ENCODE measurements at regions not wholly inside any gene's neighbourhood (a gene's known extent, or its start where the extent isn't known, plus 50 kb on each side); places are given as distances from the start of the nearest gene placed in this dataset.

DNA sequence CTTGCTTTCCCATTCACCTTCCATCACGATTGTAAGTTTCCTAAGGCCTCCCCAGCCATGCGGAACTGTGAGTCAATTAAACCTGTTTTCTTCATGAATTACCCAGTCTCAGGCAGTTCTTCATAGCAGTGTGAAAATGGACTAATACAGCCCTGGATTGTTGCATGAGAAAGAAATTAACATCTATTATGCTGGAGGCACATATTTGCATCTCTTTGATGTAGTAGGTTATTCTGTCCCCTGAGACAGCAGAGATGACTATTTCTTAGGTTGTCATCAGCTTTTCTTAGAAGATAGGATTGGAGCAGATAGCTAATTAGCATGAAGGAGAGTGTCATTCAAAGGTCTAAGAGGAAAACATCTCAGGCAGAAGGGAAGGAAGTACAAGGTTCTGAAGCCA, 166.2 kb downstream of the OMA1 start:
- DNase-seq (ENCODE audit: low spot score) (no peak), FAIRE-seq (no peak)

DNA sequence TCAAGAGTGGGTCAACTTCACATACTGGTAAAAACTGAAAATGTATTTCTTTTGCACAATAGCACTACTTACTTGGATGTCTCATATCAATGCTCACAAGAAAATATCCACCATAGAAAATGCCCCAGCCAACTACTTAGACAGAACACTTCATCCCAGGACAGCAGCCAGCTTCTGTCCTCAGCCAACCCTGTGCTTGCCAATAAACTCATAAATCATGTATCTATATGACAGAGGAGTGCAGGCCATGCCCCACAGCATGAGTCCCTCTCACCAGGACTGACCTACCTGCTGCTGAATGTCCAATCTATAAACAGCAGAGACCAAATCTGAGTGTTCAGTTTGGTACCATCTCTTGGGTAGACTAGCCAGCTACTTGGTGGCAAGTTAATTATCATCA, 179.3 kb downstream of the OMA1 start:
- FAIRE-seq (no peak), DNase-seq (ENCODE audit: low spot score) (no peak)

DNA sequence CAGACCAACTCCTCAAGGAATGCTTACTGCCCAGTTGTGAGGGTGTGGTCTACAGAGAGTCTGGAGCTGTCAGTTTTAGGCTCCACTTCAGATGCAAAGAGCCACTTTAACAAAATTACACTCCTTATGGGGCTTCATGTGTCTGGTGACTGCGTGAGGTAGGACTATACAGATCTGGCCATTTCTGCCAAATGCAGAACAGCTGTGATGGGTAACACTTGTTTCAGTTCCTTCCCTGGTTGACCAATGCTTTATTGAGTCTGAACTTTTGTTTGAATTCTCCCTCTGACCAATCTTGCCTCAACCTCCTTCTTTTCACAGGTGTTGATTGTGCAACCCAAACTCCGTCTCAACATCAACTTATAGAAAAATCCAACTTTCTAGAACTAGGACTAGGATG, 181.2 kb downstream of the OMA1 start:
- DNase-seq (ENCODE audit: low spot score) (no peak), FAIRE-seq (no peak)

DNA sequence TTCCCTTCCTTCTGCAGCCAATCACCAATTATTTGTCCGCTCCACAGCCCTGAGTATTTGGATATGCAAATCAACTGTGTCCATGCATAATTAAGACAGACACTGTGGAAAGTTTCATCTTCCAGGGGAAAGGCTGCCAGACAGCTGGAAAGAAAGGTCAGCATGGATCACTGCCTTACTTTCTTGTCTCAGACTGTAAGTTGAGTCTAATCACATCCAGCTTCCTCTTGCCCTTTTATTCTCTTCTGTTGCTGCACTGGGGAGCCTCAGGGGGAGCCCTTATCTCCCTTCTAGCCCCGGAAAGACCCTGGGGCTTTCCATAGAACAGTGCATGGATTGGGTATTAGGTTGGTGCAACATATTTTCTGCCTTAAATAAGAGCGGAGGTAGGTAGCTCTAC, 182.9 kb downstream of the OMA1 start:
- no peak for FAIRE-seq
- DNase-seq (ENCODE audit: low spot score), result no peak

DNA sequence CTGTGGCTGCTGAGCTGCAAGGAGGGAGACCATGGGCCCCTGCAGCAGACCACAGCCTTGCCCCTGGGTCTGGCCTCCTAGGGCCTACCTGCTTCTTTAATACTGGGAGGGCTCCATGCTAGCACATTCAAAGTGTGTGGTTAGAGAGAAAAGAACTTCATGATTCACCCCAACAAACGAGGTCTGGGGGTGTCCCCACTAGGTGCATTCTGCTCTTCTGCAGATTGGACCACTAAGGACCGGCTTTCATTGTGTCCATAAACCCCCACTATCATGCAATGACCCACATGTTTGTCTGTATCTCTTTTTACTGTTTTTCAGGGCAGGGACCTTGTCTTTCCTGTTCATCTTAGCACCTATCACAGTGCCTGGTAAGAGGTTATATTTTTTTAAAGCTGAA, 185.4 kb downstream of the OMA1 start:
- DNase-seq (ENCODE audit: low spot score) (no peak), FAIRE-seq (no peak)

DNA sequence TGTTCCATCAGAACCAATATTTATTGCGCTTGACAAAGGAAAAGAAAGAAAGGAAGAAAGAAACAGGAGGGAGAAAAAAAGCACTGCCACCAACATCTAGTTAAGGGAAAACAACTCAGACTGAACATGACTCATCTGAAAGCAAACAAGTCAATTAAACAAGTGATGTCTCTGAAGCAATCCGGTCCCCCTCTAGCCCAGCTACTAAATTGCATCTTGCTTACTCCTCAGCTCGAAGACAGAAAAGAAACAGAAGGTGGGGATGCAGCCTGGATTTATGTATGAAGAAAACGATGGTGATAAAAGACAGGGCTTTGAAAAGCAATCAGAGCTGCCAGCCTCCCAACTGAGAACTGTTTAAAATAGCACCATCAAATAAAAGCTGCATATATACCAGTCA, 188.2 kb downstream of the OMA1 start:
- no peak for FAIRE-seq
- DNase-seq (ENCODE audit: low spot score), result peak; percentile 42

DNA sequence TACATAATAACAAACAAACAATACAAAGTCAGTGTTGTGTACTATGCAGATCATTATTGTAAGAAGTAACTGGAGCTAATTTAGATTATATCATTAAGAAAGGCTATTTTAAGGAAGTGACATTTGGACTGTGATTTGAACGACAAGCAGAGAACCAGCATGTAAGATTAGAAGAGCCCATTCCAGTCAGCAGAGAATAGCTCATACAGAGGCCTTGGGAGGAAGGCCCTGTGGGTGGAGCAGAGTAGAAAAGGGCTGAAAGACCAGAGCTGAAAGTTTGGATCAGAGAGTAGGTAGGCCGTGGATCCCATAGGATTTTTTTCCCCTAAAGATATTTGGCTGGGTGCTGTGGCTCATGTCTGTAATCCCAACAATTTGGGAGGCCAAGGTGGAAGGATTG, 190.1 kb downstream of the OMA1 start:
- no peak for DNase-seq (ENCODE audit: low spot score)
- no peak for FAIRE-seq

DNA sequence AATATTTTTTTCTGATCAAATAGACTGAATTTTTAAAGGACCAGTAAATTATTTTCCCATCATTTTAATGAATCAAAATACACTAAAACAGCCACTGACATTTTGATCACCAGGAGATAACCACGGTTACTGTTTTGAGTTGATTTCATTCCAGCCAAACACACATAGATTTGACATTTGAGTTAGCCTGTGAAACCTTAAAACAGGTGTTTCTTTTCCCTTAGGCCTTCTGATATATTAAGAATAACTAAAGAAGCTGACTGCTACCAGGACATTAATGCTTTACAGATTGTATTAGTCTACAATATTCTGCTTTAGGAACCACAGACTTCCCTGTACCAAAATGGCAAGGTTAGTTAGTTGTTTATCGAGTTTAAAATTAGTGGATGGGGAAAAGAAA, 193.4 kb downstream of the OMA1 start:
- no peak for FAIRE-seq

DNA sequence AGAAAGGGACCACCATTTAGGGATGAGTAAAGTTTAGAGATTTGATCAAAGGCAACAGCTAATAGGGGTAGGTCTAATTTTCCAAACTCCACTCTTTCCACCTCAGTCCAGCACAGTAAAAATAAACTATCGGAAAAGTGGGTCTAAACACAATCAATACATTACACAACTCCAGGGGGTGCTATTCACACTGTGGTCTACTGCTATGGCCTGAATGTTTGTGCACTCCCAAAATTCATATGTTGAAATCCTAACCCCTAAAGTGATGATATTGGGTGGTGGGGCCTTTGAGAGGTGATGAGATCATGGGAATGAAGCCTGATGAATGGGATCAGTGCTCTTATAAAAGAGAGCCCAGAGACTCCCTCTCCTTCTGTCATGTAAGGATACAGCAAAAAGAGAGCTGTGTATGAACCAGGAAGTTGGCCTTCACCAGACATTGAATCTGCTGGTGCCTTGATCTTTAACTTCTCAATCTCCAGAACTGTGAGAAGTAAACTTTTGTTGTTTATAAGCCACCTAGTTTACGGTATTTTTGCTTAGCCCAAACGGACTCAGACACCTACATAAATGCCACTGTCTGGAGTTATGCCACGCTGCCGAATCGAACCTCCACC, 193.9 kb downstream of the OMA1 start:
- FAIRE-seq (no peak), DNase-seq (ENCODE audit: low spot score) (no peak)

More for the DNA sequence above, 193.4 kb downstream of the OMA1 start:
- DNase-seq (ENCODE audit: low spot score), result no peak

DNA sequence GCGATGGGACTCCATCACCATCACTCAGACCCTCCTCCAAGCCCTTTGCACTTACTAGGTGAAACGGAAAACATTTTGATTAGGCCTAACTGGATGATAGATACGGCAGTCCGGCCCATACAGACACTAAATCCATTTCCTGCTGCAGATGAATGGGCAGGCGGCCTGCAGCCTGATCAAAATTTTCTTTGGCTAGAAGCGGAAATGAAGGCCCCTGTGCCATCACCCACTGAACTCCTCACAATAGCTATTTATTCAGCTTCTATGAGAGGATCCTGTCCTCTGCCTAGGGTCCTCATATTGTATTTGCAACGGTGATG, 200.5 kb downstream of the OMA1 start:
- DNase-seq (ENCODE audit: low spot score), result no peak
- FAIRE-seq, result no peak

DNA sequence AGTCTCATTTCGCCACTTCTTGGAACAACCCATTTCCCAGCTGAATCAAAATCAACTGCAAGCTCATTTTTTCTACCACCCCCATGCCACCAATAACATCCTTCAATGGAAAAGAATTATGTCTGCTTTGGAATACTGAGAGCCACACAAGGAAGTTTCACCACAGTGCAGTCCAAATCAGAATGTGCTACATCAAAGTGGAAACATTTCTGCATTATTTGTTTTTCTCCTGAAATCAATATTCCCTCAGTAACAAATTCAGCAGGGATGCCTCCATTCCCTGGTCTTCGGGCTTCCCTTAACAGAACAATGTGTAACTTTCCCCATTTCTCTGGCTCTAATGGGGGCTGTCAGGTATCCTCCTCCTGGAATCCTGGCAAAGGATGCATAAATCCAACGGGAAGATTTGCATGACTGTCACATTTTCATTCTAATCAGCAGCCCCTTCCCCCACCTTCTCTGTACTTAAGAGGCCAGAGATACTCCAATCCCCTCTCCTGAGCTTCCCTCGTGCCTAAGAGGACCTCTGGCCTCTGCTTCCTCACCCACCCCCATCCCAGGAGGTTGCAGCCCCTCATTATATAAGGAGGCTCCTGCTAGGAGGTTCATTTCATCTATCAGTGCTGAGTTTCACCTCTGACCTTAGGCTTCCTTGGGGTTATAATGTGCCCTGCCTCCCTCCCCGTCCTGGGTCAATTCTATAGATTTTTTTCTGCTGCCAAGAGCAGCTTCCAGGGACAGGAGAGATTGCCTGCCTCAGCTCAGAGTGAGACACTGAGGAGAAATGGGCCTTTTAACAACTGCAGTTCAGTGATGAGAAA, 201.1 kb downstream of the OMA1 start:
- DNase-seq (ENCODE audit: low spot score), result no peak
- FAIRE-seq, result no peak

DNA sequence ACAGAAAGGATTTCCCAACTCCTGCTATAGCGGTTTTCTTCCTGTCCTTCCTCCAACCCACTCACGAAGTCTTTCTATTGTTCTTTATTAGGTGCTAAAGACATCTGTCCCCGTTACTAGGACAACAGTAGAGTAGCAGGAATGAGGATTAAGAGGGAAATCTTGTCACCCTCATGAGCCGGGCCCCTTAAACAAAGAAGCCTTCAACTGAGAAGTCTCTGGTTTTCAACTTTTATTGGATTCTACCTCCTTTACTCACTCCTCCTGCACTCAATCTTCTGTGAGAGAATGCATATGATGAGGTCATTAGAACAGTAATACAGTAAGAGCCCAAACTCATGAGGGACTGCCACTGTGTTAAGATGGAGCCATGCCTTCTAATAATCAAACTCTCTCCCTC, 206.3 kb downstream of the OMA1 start:
- DNase-seq (ENCODE audit: low spot score), result no peak
- no peak for FAIRE-seq

DNA sequence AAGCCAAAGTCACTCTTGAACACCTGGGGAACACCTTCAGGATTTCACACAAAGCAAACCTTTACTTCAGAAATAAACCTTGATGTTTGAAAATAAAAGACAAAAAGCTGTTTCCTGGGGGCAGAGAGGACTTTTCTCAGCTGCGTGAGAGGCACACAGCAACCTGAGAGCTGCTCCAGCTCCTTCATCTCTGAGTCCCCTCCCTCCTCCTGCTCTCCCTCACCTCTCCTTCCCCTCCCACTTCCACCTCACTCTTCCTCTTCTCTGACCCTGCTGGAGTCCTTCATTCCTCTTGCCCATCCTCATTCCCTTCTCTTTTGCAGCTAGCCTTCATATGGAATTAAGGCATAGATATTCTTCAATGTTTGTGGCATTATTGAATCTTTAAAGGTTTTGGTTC, 208.4 kb downstream of the OMA1 start:
- FAIRE-seq (no peak), DNase-seq (ENCODE audit: low spot score) (no peak)

DNA sequence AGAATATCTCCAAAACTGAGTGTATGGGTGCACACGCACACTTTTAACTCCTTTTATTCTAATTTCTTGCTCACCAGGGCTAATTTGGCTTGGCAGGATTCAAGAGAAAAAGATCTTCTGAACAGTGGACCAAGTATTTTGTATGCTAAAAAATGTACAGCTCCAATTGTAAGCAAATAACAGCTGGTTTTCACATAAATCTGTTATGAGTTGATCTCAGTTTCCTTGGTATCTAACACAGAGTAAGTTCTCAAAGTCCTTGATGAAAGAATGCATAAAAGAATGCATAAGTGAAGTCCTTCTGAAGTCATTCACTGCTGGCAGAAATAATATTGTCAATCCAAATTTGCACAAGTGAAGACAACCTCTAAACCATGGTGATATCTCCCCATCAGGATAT, 213.0 kb downstream of the OMA1 start:
- DNase-seq (ENCODE audit: low spot score), result no peak
- no peak for FAIRE-seq

DNA sequence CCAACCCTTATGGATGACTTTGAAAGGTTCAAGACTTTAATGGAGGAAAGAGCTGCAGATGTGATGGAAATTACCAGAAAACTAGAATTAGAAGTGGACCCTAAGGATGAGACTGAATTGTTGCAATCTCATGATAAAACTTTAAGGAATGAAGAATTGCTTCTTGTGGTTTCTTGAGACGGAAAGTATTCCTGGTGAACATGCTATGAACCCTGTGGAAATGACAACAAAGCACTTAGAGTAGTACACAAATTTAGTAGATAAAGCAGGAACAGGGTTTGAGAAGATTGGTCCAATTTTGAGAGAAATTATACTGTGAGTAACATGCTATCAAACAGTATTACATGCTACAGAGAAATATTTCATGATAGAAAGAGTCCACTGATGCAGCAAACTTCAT, 215.4 kb downstream of the OMA1 start:
- FAIRE-seq, result no peak
- DNase-seq (ENCODE audit: low spot score), result no peak

DNA sequence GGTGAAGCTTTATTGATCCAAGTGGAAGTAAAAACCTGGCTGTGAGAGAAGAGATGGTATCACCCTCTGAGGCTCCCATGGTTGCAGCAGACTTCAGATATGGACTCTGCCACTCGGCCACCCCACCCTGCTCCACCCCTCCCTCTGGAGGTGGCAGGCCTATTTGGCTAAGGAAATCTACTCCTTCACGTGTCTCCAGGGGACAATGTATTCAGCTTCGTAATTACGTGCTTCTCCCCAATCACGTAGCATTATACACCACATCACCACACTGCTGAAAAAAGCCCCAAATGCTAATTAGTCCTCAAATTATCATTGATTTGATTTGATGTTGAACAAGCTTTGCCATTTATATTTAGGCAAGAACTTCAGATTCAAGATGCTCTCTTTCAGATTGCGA, 220.7 kb downstream of the OMA1 start:
- no peak for FAIRE-seq
- DNase-seq (ENCODE audit: low spot score), result no peak

DNA sequence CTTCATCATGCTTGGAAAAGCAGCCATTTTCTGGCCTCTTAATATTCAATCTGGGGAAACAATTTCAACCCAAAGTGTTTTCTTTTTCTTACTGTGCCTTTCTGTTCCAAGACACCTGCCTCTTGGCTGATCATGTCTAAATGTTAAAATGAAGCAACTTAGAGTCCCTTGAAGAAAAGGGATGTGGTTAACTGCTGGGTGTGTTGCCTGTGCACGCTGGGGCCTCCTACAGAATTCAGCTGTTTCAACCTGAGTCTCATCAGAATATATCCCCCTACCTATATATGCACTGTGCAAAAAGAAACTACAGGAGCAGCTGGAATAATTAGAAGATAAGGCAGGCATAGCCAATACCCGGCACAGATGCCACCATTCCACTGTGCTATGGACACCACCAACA, 222.0 kb downstream of the OMA1 start:
- FAIRE-seq (no peak), DNase-seq (ENCODE audit: low spot score) (no peak)

DNA sequence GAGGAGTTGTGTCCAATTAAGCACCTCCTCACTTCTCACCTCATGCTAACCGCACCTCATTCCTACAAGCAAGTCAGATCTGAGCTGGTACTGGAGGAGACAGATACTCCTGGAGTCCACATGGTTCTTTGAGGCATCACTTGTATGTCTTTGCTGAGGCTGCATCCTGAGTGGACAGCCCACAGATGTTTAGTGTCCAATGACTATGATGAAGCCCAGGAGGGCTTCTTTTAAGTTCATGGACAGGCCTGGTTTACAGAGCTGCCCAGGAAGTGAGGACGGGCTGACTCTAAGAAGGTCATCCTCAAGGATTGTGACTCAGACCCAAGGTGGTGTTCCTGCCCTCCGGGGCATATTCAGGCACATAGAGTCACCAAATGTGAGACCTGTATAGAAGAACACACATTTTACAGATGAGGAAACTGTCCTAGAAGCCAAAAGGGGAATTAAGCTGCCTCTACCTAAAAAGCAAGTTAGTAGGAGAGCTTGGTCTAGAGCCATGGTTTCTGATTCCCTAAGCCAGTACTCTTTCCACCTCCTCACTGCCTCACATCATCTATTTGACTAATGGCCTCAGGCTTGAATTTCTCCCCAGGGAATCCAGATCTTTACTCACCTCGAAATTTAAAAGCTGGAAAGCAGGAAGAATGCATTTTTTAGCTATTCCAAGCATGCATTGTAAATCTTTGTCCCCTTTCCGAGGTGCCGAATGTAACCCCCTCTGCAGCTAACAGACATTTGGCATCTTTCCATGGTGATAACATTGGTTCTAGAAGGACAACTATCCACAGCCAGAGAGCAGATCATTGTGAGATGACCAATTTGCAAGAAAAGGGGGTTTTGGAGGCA, 228.1 kb downstream of the OMA1 start:
- FAIRE-seq, result no peak
- no peak for DNase-seq (ENCODE audit: low spot score)

DNA sequence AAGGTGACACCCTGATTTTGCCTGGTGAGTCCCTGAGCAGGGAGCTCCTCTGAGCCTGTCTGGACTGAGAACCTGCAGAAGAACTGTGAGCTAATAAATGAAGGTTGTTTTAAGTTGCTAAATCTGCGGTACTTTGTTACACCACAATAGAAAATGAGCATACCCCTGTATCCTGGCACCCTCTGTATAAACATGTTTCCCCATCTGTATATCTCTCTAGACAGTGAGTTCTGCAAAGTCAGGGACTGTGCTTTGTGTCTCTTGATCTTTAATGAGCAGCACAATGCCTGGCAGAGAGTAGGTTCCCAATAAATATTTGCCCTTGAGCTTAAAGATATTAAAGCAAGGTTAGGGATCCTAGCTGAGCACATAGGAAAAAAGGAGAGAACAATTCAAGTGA, 228.8 kb downstream of the OMA1 start:
- DNase-seq (ENCODE audit: low spot score), result no peak
- FAIRE-seq, result no peak

DNA sequence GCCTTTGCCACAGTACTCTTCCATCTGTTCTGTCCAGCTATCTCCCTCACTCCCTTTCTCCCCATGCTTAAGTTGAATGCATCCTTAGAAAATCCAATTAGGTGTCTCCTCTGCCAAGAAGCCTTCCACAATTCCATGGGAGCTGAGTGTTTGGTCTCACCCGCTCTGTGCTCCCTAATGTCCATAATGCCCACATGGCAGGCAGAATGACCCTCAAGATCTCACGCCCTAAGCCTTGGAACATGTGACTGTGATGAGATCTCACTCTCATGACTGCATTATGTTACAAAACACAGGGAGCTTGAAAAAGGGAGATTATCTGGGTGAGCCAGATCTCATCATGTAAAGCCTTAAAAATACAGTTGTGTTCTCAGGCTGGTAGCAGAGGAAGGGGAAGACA, 229.4 kb downstream of the OMA1 start:
- FAIRE-seq, result no peak
- DNase-seq (ENCODE audit: low spot score), result no peak

DNA sequence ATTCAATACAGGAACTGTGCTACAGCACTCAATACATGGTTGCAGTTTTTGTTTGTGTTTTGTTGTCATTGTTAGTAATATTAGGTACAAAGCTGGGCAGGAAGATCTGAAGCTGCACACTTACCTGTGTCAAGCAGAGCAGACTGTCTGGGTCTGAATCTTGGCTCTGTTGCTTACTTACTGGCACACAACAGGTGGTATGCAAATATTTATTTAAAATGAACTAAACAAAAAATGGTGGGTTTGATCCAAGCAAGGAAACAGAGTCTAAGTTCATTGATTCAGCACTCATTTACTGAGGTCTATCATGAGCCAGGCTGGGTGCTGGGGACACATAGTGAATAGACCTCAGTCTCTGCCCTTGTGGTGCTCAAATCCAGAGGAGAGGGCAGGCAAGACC, 230.4 kb downstream of the OMA1 start:
- FAIRE-seq, result no peak
- DNase-seq (ENCODE audit: low spot score), result no peak

DNA sequence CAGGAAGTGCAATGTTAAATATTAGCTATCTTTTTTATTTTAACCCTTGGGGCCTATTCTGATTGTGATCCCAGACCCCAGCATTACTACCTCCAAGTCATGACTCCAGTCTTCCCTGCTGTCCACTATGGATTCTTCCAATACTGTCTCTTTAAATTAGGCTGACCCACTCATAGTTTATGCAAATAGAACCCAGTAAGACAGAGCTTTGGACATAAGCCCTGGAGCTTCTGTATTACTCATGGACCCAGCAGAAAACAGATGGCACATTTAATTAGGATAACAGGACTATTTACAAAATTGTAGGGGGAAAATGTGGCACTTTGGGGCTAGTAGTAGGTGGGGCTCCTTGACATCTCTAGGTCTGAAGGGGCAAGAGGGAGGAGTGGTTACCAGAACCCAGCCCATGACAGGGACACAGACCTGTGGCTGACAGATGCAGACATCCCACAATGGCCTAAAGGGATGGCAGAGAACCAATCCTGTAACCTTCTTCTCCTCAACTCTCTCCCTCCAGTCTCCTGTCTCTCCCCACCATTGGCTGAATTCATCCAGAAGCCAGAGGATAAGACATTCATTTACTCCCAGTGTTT, 233.5 kb downstream of the OMA1 start:
- FAIRE-seq, result no peak

More for the DNA sequence above, 233.5 kb downstream of the OMA1 start:
- no peak for DNase-seq (ENCODE audit: low spot score)
